ENCODE measurements at regions not wholly inside any gene's neighbourhood (a gene's known extent, or its start where the extent isn't known, plus 50 kb on each side); places are given as distances from the start of the nearest gene placed in this dataset.
A peak's percentile ranks its signal among the peaks of the same experiment; 100 is the strongest.

DNA sequence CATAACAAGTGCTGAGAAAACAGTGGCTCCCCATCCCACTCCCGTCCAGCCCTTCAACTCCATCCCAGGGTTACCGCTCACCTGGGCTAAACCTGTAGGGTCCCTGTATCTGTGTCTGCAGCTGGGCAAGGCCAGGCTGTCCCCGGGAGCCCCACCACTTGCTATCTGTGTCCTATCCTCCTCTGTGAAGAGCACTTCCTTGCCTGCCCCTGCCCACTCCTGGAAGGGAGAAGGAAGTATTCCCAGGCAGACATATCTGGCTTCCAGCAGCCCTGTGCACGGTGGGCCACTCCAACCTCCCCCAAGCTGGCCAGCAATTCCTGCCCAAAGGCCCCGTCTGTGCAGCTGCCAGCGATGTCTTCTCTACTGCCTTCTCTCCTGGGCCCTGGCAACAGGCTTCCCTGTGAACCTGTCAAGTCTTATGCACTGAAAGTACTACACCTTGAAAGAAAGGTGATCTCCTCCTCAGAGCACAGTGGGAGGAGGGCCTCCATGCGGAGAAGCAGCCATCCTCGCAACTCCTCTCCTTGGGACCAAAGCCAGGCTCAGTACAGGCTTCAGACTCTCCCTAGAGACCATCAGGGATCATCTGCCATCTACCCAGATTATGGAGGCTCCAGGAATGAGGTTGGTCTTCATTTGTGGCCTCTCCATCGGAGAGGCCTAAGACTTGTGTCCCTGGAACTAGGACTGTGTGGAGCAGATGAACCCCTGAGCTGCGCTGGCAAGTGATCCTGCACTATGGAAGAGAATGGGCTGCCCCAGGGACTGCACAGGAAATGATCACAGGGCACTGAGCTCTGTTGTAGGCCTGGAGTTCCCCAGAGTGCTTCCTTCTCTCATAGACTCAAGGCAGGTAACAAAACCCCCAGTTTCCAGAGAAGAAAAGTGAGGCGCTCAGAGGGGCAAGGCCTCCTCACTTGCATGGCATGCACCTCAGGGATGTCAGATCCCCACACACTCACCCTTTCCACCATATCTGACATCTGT, 663.6 kb downstream of the BCL11B start:
- no peaks in the 10 kb centered on the region for H3K79me2 ChIP-seq (ENCODE audit: insufficient read depth, low read length)
- DNase-seq (ENCODE audit: low read depth) (no peak), FAIRE-seq (no peak)
- no peak overlapping the region for H3K4me2 ChIP-seq (ENCODE audit: low read length)
- no peak overlapping the region for H3K9ac ChIP-seq (ENCODE audit: low read length)
- Mint-ChIP-seq H3K4me1 (ENCODE audit: low read depth, unreplicated experiment) (no peaks in the 10 kb centered on the region), H3K36me3 (ENCODE audit: low read depth, unreplicated experiment) (peaks cover 2% of the 10 kb centered on the region), H3K9me3 (ENCODE audit: unreplicated experiment) (no peaks in the 10 kb centered on the region), H3K4me3 (ENCODE audit: unreplicated experiment) (no peak overlapping the region), H3K27ac (ENCODE audit: unreplicated experiment) (peak overlapping the region; percentile 75), H3K27me3 (ENCODE audit: low read depth, unreplicated experiment) (peaks cover 35% of the 10 kb centered on the region)
- no peaks in the 10 kb centered on the region for H3K9me3 ChIP-seq (ENCODE audit: insufficient read depth, low read depth, low read length)
- no peaks in the 10 kb centered on the region for H3K36me3 ChIP-seq (ENCODE audit: insufficient read depth, low read length)
- H3K27me3 ChIP-seq (ENCODE audit: insufficient read depth, low read length) = no peaks in the 10 kb centered on the region
- H3K4me3 ChIP-seq (ENCODE audit: insufficient read depth, low read depth, low read length) = no peak overlapping the region
- H3K4me1 ChIP-seq (ENCODE audit: insufficient read depth, low read length) = no peaks in the 10 kb centered on the region
- H2AFZ ChIP-seq (ENCODE audit: low read depth, low read length) = no peak overlapping the region
- TF ChIP-seq, protein P1, sequence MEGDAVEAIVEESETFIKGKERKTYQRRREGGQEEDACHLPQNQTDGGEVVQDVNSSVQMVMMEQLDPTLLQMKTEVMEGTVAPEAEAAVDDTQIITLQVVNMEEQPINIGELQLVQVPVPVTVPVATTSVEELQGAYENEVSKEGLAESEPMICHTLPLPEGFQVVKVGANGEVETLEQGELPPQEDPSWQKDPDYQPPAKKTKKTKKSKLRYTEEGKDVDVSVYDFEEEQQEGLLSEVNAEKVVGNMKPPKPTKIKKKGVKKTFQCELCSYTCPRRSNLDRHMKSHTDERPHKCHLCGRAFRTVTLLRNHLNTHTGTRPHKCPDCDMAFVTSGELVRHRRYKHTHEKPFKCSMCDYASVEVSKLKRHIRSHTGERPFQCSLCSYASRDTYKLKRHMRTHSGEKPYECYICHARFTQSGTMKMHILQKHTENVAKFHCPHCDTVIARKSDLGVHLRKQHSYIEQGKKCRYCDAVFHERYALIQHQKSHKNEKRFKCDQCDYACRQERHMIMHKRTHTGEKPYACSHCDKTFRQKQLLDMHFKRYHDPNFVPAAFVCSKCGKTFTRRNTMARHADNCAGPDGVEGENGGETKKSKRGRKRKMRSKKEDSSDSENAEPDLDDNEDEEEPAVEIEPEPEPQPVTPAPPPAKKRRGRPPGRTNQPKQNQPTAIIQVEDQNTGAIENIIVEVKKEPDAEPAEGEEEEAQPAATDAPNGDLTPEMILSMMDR (IDR thresholded peaks at IDR 0.05; ENCODE audit: insufficient read depth, low read depth, low read length) = no peak
- TF ChIP-seq EZH2 (IDR thresholded peaks at IDR 0.05; ENCODE audit: insufficient read depth, low read length) = no peak
- H3K27ac ChIP-seq (ENCODE audit: low read depth, low read length) = no peak overlapping the region
- H4K20me1 ChIP-seq (ENCODE audit: insufficient read depth, low read length) = no peaks in the 10 kb centered on the region

DNA sequence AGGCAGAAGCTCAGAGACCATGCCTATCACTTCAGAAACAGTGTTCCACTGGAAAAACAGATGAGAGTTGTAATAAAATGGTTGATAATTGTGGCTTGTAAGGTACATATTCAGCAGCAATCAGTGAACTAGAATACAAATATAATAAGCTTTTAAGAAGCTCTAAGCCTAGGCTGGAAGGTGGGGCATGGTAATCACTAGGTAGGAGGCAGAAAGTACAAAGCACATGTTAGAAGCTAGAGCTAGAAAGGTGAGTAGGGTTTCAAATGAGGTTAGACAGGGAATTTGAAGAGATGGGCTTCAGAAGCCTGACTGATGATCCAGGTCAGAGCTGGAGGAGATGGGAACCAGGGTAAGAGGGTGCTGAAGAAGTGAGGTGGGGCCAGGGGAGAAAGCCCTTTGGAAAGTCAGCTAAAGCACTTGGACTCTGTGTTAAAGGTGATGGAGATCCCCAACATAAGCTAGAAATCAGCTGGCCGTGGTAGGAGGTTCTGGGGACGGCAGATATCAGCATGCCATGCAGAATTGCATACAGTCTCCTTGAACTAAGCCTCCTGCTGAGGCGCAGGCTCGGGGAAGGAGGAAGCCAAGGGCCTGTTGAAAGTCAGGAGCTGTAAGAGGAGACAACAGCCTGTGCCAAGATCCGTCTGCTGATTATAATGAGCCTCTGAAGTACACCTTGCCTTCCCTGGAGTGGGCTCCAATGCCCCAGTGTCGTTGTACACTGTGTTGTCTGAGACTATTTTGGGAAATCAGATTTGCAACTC, 659.4 kb downstream of the BCL11B start:
- Mint-ChIP-seq H3K27me3 (ENCODE audit: low read depth, unreplicated experiment) (peaks cover 30% of the 10 kb centered on the region), H3K9me3 (ENCODE audit: unreplicated experiment) (no peaks in the 10 kb centered on the region), H3K36me3 (ENCODE audit: low read depth, unreplicated experiment) (peaks cover 2% of the 10 kb centered on the region), H3K4me3 (ENCODE audit: unreplicated experiment) (no peak overlapping the region), H3K4me1 (ENCODE audit: low read depth, unreplicated experiment) (no peaks in the 10 kb centered on the region), H3K27ac (ENCODE audit: unreplicated experiment) (no peak overlapping the region)
- Histone ChIP-seq H3K27me3 (ENCODE audit: insufficient read depth, low read length) (no peaks in the 10 kb centered on the region), H2AFZ (ENCODE audit: low read depth, low read length) (no peak overlapping the region), H3K9me3 (ENCODE audit: insufficient read depth, low read depth, low read length) (peaks cover 2% of the 10 kb centered on the region), H3K4me2 (ENCODE audit: low read length) (no peak overlapping the region), H3K36me3 (ENCODE audit: insufficient read depth, low read length) (no peaks in the 10 kb centered on the region), H3K9ac (ENCODE audit: low read length) (no peak overlapping the region), H3K79me2 (ENCODE audit: insufficient read depth, low read length) (no peaks in the 10 kb centered on the region), H3K27ac (ENCODE audit: low read depth, low read length) (no peak overlapping the region), H3K4me1 (ENCODE audit: insufficient read depth, low read length) (no peaks in the 10 kb centered on the region), H3K4me3 (ENCODE audit: insufficient read depth, low read depth, low read length) (no peak overlapping the region), H4K20me1 (ENCODE audit: insufficient read depth, low read length) (no peaks in the 10 kb centered on the region)
- no peak for DNase-seq (ENCODE audit: low read depth)
- TF ChIP-seq, protein P1 (IDR thresholded peaks at IDR 0.05; ENCODE audit: insufficient read depth, low read depth, low read length) = no peak
- no peak for TF ChIP-seq EZH2 (IDR thresholded peaks at IDR 0.05; ENCODE audit: insufficient read depth, low read length)
- FAIRE-seq = no peak

Data from astrocyte (in vitro differentiated cells and primary cell).